Spleen (tissue), 11 donors: ENCODE measurements at regions not wholly inside any gene's neighbourhood (a gene's known extent, or its start where the extent isn't known, plus 50 kb on each side); places are given as distances from the start of the nearest gene placed in this dataset.

Experiments
- DNase-seq: peaks from one replicate; pipeline ENCODE4 v3.0.0-alpha.2; 2020
- H3K27ac ChIP-seq, 8 donors: fragments of 200-600 bp; sonication (generic) in 7 of 8; 1 replicate in 4 of 8; 2 replicates in 4 of 8; pipeline versions ENCODE4 v1.5.0 to v1.8.0; 2016 to 2021; ENCODE audit warnings: inconsistent platforms in 4 of 8, mild to moderate bottlenecking in 4 of 8, moderate library complexity in 1 of 8
- H3K27me3 ChIP-seq, 7 donors: fragments of 200-600 bp; sonication (generic) in 6 of 7; replicated peaks in 1 of 7; 1 replicate in 4 of 7; 2 replicates in 3 of 7; pipeline versions ENCODE4 v1.5.0 to v1.8.0; 2016 to 2021; ENCODE audit warnings: inconsistent platforms in 3 of 7, mild to moderate bottlenecking in 1 of 7
- H3K36me3 ChIP-seq, 6 donors: fragments of 200-600 bp; sonication (generic) in 5 of 6; 1 replicate in 4 of 6; 2 replicates in 2 of 6; pipeline versions ENCODE4 v1.5.0 to v1.8.0; 2016 to 2021; ENCODE audit warnings: inconsistent platforms in 2 of 6
- H3K4me1 ChIP-seq, 6 donors: fragments of 200-600 bp; sonication (generic) in 5 of 6; 1 replicate in 3 of 6; 2 replicates in 3 of 6; pipeline versions ENCODE4 v1.5.0 to v1.8.0; 2016 to 2021; ENCODE audit warnings: inconsistent platforms in 3 of 6
- H3K4me3 ChIP-seq, 8 donors: fragments of 200-600 bp; sonication (generic) in 7 of 8; 1 replicate in 4 of 8; 2 replicates in 4 of 8; pipeline versions ENCODE4 v1.5.0 to v1.8.0; 2016 to 2021; ENCODE audit warnings: inconsistent platforms in 4 of 8, mild to moderate bottlenecking in 4 of 8, moderate library complexity in 2 of 8
- H3K9me3 ChIP-seq, 8 donors: fragments of 200-600 bp; sonication (generic) in 7 of 8; 1 replicate in 4 of 8; 2 replicates in 4 of 8; pipeline versions ENCODE4 v1.5.0 to v1.8.0; 2016 to 2021; ENCODE audit warnings: inconsistent platforms in 4 of 8
- CTCF ChIP-seq, 11 experiments: fragments of 200-600 bp in 7 of 11; fragments of 450-650 bp in 4 of 11; sonication (generic) in 4 of 11; IDR thresholded peaks in 8 of 11; conservative IDR thresholded peaks in 3 of 11; 1 replicate in 7 of 11; 2 replicates in 4 of 11; pipeline versions ENCODE4 v1.4.0 to v1.8.0; 2016 to 2021; ENCODE audit warnings: antibody characterized with exemption in 11 of 11, inconsistent platforms in 4 of 11, mild to moderate bottlenecking in 1 of 11
- POLR2A ChIP-seq, 3 donors: fragments of 450-650 bp; IDR thresholded peaks; one replicate each; pipeline ENCODE4 v1.5.1; 2017; ENCODE audit warnings: antibody characterized with exemption in 3 of 3, mild to moderate bottlenecking in 1 of 3
- POLR2AphosphoS5 ChIP-seq, 3 donors: sonication (generic); formaldehyde crosslinking; IDR thresholded peaks; one replicate each; pipeline ENCODE4 v1.5.1; 2017; ENCODE audit warnings: antibody characterized with exemption in 3 of 3
- WGBS, 5 donors: extraction: QIAGEN DNeasy Blood & Tissue Kit in 3 of 5; methylation state at CpG; one replicate each; pipeline versions ENCODE4 v1.1.5 to v1.1.7; 2013 to 2018; 5-methylcytosine and 5-hydroxymethylcytosine counted together
- intact Hi-C: fragments of 100-400 bp; cut with DNase I; formaldehyde crosslinking; loops from one replicate; pipeline ENCODE4 v1.15.0; 2023; ENCODE audit warnings: low total_unique reads
- donor health status: healthy with polysubstance abuse.
- donor health status: DM: no; HTN: no; CAD: no; lungs with moderate emphysema.
- donor health status: DM: no; HTN: no; CAD: no.
- donor health status: Bipolar disorder and iron deficiency.
- donor health status: healthy.
- donor health status: DM: no; HTN: no; CAD: no.
- donor health status: DM: yes; HTN: yes; CAD: no.

- TF ChIP-seq CTCF (IDR thresholded peaks at IDR 0.05 in 8 of 11, conservative IDR thresholded peaks at IDR 0.05 in 3 of 11) (no peak), POLR2AphosphoS5 (IDR thresholded peaks at IDR 0.05) (no peak), POLR2A (IDR thresholded peaks at IDR 0.05) (no peak)
- 78 to 87% (median 85%) methylated on average over 3 of the region's 3 CpGs for WGBS, 5 donors
- H3K4me3 ChIP-seq = no peak overlapping the region
- H3K36me3 ChIP-seq = no peaks in the 10 kb centered on the region
- intact Hi-C loops = no loop called here
- DNase-seq = no peak
- no peak overlapping the region for H3K27ac ChIP-seq
- peaks cover 0 to 11% (median 2%) of the 10 kb centered on the region in 6 donors for H3K4me1 ChIP-seq
- no peaks in the 10 kb centered on the region for H3K9me3 ChIP-seq
- no peaks in the 10 kb centered on the region for H3K27me3 ChIP-seq
Observed at GRCh38 chr2:236851187-236851586, 234.5 kb upstream of the COPS8 start.

GRCh38 chr2:236852100-236852976 lies 233.4 kb upstream of the COPS8 start:
- Histone ChIP-seq H3K36me3 (no peaks in the 10 kb centered on the region), H3K27ac (peak overlapping the region in 5 of 8 donors; percentile 9 to 48 (median 40)), H3K4me1 (peaks cover 0 to 11% (median 2%) of the 10 kb centered on the region in 6 donors), H3K4me3 (no peak overlapping the region), H3K9me3 (no peaks in the 10 kb centered on the region), H3K27me3 (no peaks in the 10 kb centered on the region)
- 64 to 75% (median 69%) methylated on average over 17 of the region's 17 CpGs for WGBS, 5 donors
- TF ChIP-seq POLR2AphosphoS5 (IDR thresholded peaks at IDR 0.05) (peak in 1 of 3 donors; percentile 48), CTCF (IDR thresholded peaks at IDR 0.05 in 8 of 11, conservative IDR thresholded peaks at IDR 0.05 in 3 of 11) (no peak), POLR2A (IDR thresholded peaks at IDR 0.05) (no peak)
- no peak for DNase-seq
- intact Hi-C loops = no loop called here

- Histone ChIP-seq H3K27ac (peak overlapping the region in 4 of 8 donors; percentile 9 to 45 (median 38)), H3K36me3 (no peaks in the 10 kb centered on the region), H3K27me3 (no peaks in the 10 kb centered on the region), H3K4me1 (peaks cover 0 to 11% (median 2%) of the 10 kb centered on the region in 6 donors), H3K9me3 (no peaks in the 10 kb centered on the region), H3K4me3 (no peak overlapping the region)
- intact Hi-C loops = no loop called here
- TF ChIP-seq POLR2AphosphoS5 (IDR thresholded peaks at IDR 0.05) (no peak), CTCF (IDR thresholded peaks at IDR 0.05 in 8 of 11, conservative IDR thresholded peaks at IDR 0.05 in 3 of 11) (no peak), POLR2A (IDR thresholded peaks at IDR 0.05) (no peak)
- DNase-seq = no peak
- 61 to 86% (median 74%) methylated on average over 6 of the region's 6 CpGs for WGBS, 5 donors
Observed at GRCh38 chr2:236852977-236853374, 232.7 kb upstream of the COPS8 start.

DNA sequence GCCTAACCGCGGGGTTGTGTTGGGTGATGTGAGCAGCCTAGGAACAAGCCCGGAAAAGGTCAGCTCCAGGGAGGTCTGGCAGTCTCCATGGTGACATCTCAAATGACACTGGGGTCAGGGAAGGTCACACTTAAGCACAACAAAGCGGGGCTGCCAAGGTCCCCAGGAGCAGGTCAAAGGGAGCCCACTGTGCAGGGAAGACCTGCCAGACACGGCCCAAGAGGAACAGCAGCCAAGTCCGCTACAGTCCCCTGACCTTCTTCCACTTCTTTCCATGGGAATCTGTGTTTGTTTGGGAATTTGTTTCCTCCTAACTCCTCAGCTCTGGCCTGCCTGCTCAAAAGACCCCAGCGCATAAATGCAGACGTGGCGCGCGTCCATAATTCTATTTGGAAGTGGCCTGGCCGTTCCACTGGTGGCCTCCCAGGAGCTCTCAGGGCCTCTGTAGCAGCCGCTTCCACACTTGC lies 232.1 kb upstream of the COPS8 start:
- no peaks in the 10 kb centered on the region for H3K36me3 ChIP-seq
- H3K27ac ChIP-seq = no peak overlapping the region
- H3K9me3 ChIP-seq = peaks cover 0 to under 1% (median 0%) of the 10 kb centered on the region in 8 donors
- no peak overlapping the region for H3K4me3 ChIP-seq
- no peak for DNase-seq
- TF ChIP-seq POLR2A (IDR thresholded peaks at IDR 0.05) (no peak), POLR2AphosphoS5 (IDR thresholded peaks at IDR 0.05) (no peak), CTCF (IDR thresholded peaks at IDR 0.05 in 8 of 11, conservative IDR thresholded peaks at IDR 0.05 in 3 of 11) (no peak)
- H3K27me3 ChIP-seq = no peaks in the 10 kb centered on the region
- WGBS, 5 donors = 93 to 97% (median 94%) methylated on average over 13 of the region's 13 CpGs
- intact Hi-C loops = no loop called here
- peaks cover 0 to 11% (median 2%) of the 10 kb centered on the region in 6 donors for H3K4me1 ChIP-seq
